Adipocyte (in vitro differentiated cells): ENCODE measurements at regions not wholly inside any gene's neighbourhood (a gene's known extent, or its start where the extent isn't known, plus 50 kb on each side); places are given as distances from the start of the nearest gene placed in this dataset.

Source experiments
- DNase-seq: peaks from one replicate; pipeline ENCODE4 v3.0.0-alpha.2; 2015; ENCODE audit warnings: low read depth
- H3K27me3 ChIP-seq: replicated peaks from 2 replicates; pipeline ENCODE4 v1.7.0; 2013; ENCODE audit warnings: mild to moderate bottlenecking, low read length, moderate library complexity; ENCODE audit not compliant: control insufficient read depth, insufficient read depth
- H3K36me3 ChIP-seq: 2 replicates; pipeline ENCODE4 v1.7.0; 2013; ENCODE audit warnings: low read length, mild to moderate bottlenecking, moderate library complexity; ENCODE audit not compliant: control insufficient read depth, insufficient read depth, severe bottlenecking
- H3K4me1 ChIP-seq: 2 replicates; pipeline ENCODE4 v1.7.0; 2013; ENCODE audit warnings: mild to moderate bottlenecking, low read length, moderate library complexity; ENCODE audit not compliant: control insufficient read depth, insufficient read depth
- H3K4me3 ChIP-seq: 2 replicates; pipeline ENCODE4 v1.7.0; 2013; ENCODE audit warnings: mild to moderate bottlenecking, low read length, moderate library complexity
- H3K9ac ChIP-seq: 2 replicates; pipeline ENCODE4 v1.7.0; 2013; ENCODE audit warnings: mild to moderate bottlenecking, low read length, moderate library complexity
- H3K9me3 ChIP-seq: 2 replicates; pipeline ENCODE4 v1.7.0; 2013; ENCODE audit warnings: mild to moderate bottlenecking, low read length, moderate library complexity; ENCODE audit not compliant: control insufficient read depth

GRCh38 chr3:34583451-34583850 is 785.0 kb downstream of the PDCD6IP start:
- H3K36me3 ChIP-seq = no peaks in the 10 kb centered on the region
- H3K9ac ChIP-seq = no peak overlapping the region
- no peaks in the 10 kb centered on the region for H3K27me3 ChIP-seq
- H3K9me3 ChIP-seq = peaks cover 9% of the 10 kb centered on the region
- H3K4me1 ChIP-seq = no peaks in the 10 kb centered on the region
- DNase-seq = no peak
- H3K4me3 ChIP-seq = no peak overlapping the region

GRCh38 chr3:34584971-34585370 is 786.5 kb downstream of the PDCD6IP start:
- H3K4me3 ChIP-seq = no peak overlapping the region
- H3K4me1 ChIP-seq = no peaks in the 10 kb centered on the region
- no peak overlapping the region for H3K9ac ChIP-seq
- DNase-seq = no peak
- peaks cover 16% of the 10 kb centered on the region for H3K9me3 ChIP-seq
- H3K27me3 ChIP-seq = no peaks in the 10 kb centered on the region
- no peaks in the 10 kb centered on the region for H3K36me3 ChIP-seq

GRCh38 chr3:34599595-34599994 is 801.2 kb downstream of the PDCD6IP start:
- H3K27me3 ChIP-seq = no peaks in the 10 kb centered on the region
- H3K4me1 ChIP-seq = no peaks in the 10 kb centered on the region
- H3K9me3 ChIP-seq = peaks cover 10% of the 10 kb centered on the region
- H3K4me3 ChIP-seq = no peak overlapping the region
- H3K9ac ChIP-seq = no peak overlapping the region
- no peak for DNase-seq
- no peaks in the 10 kb centered on the region for H3K36me3 ChIP-seq

- Histone ChIP-seq H3K9me3 (peaks cover 40% of the 10 kb centered on the region), H3K9ac (no peak overlapping the region), H3K4me3 (no peak overlapping the region), H3K36me3 (no peaks in the 10 kb centered on the region), H3K27me3 (no peaks in the 10 kb centered on the region), H3K4me1 (no peaks in the 10 kb centered on the region)
- no peak for DNase-seq
Observed at GRCh38 chr3:34619990-34620389, 821.6 kb downstream of the PDCD6IP start.

- Histone ChIP-seq H3K36me3 (no peaks in the 10 kb centered on the region), H3K27me3 (no peaks in the 10 kb centered on the region), H3K4me3 (no peak overlapping the region), H3K4me1 (no peaks in the 10 kb centered on the region), H3K9me3 (peaks cover 9% of the 10 kb centered on the region), H3K9ac (no peak overlapping the region)
- no peak for DNase-seq
Observed at GRCh38 chr3:34626699-34627098, 828.3 kb downstream of the PDCD6IP start.

- Histone ChIP-seq H3K27me3 (no peaks in the 10 kb centered on the region), H3K4me3 (no peak overlapping the region), H3K9ac (no peak overlapping the region), H3K4me1 (no peaks in the 10 kb centered on the region), H3K36me3 (no peaks in the 10 kb centered on the region), H3K9me3 (no peaks in the 10 kb centered on the region)
- DNase-seq = no peak
Observed at GRCh38 chr3:34634939-34635338, 836.5 kb downstream of the PDCD6IP start.

- no peak overlapping the region for H3K4me3 ChIP-seq
- no peaks in the 10 kb centered on the region for H3K36me3 ChIP-seq
- DNase-seq = no peak
- H3K27me3 ChIP-seq = no peaks in the 10 kb centered on the region
- no peaks in the 10 kb centered on the region for H3K9me3 ChIP-seq
- no peak overlapping the region for H3K9ac ChIP-seq
- no peaks in the 10 kb centered on the region for H3K4me1 ChIP-seq
Observed at GRCh38 chr3:34635352-34635850, 837.0 kb downstream of the PDCD6IP start.

GRCh38 chr3:34646911-34647460 is 848.6 kb downstream of the PDCD6IP start:
- Histone ChIP-seq H3K27me3 (no peaks in the 10 kb centered on the region), H3K9ac (no peak overlapping the region), H3K9me3 (peaks cover 5% of the 10 kb centered on the region), H3K4me1 (no peaks in the 10 kb centered on the region), H3K36me3 (no peaks in the 10 kb centered on the region), H3K4me3 (no peak overlapping the region)
- DNase-seq = no peak

- Histone ChIP-seq H3K27me3 (no peaks in the 10 kb centered on the region), H3K4me3 (no peak overlapping the region), H3K9ac (no peak overlapping the region), H3K36me3 (no peaks in the 10 kb centered on the region), H3K9me3 (no peaks in the 10 kb centered on the region), H3K4me1 (no peaks in the 10 kb centered on the region)
- no peak for DNase-seq
Observed at GRCh38 chr3:34650131-34650530, 851.7 kb downstream of the PDCD6IP start.

GRCh38 chr3:34668915-34669314 is 870.5 kb downstream of the PDCD6IP start:
- Histone ChIP-seq H3K4me1 (no peaks in the 10 kb centered on the region), H3K9ac (no peak overlapping the region), H3K4me3 (no peak overlapping the region), H3K36me3 (no peaks in the 10 kb centered on the region), H3K27me3 (no peaks in the 10 kb centered on the region), H3K9me3 (peaks cover 6% of the 10 kb centered on the region)
- DNase-seq = no peak

GRCh38 chr3:34669490-34669889 is 871.1 kb downstream of the PDCD6IP start:
- no peaks in the 10 kb centered on the region for H3K36me3 ChIP-seq
- no peak for DNase-seq
- no peaks in the 10 kb centered on the region for H3K4me1 ChIP-seq
- peaks cover 6% of the 10 kb centered on the region for H3K9me3 ChIP-seq
- no peaks in the 10 kb centered on the region for H3K27me3 ChIP-seq
- no peak overlapping the region for H3K9ac ChIP-seq
- H3K4me3 ChIP-seq = no peak overlapping the region
